HG03432 (cell line): ENCODE measurements at regions not wholly inside any gene's neighbourhood (a gene's known extent, or its start where the extent isn't known, plus 50 kb on each side); places are given as distances from the start of the nearest gene placed in this dataset.

Source experiments
- ATAC-seq: cut with Tn5 transposase; IDR thresholded peaks from one replicate; pipeline ENCODE4 v1.9.1; 2021; ENCODE audit warnings: mild to moderate bottlenecking, moderate library complexity; ENCODE audit not compliant: unreplicated experiment

- no peak for ATAC-seq
Measured at GRCh38 chrX:10893976-10894375, 217.2 kb upstream of the HCCS start.

GRCh38 chrX:10897768-10898167 lies 213.4 kb upstream of the HCCS start:
- no peak for ATAC-seq

GRCh38 chrX:10900585-10901289 lies 210.4 kb upstream of the HCCS start:
- no peak for ATAC-seq

GRCh38 chrX:10901290-10901633 lies 209.9 kb upstream of the HCCS start:
- ATAC-seq = no peak

- ATAC-seq = no peak
Measured at GRCh38 chrX:10902001-10902400, 209.1 kb upstream of the HCCS start.

GRCh38 chrX:10903523-10903922 lies 207.6 kb upstream of the HCCS start:
- no peak for ATAC-seq

- ATAC-seq = no peak
Measured at GRCh38 chrX:10904220-10904619, 206.9 kb upstream of the HCCS start.

- no peak for ATAC-seq
Measured at GRCh38 chrX:10906866-10907265, 204.3 kb upstream of the HCCS start.

GRCh38 chrX:10922159-10922558 lies 189.0 kb upstream of the HCCS start:
- ATAC-seq = no peak

GRCh38 chrX:10922835-10923234 lies 188.3 kb upstream of the HCCS start:
- ATAC-seq = no peak

GRCh38 chrX:10923466-10923865 lies 187.7 kb upstream of the HCCS start:
- ATAC-seq = no peak

- no peak for ATAC-seq
Measured at GRCh38 chrX:10926404-10926803, 184.7 kb upstream of the HCCS start.

GRCh38 chrX:10926891-10927290 lies 184.2 kb upstream of the HCCS start:
- no peak for ATAC-seq

- ATAC-seq = no peak
Measured at GRCh38 chrX:10929747-10930146, 181.4 kb upstream of the HCCS start.

- no peak for ATAC-seq
Measured at GRCh38 chrX:10930151-10930550, 181.0 kb upstream of the HCCS start.

GRCh38 chrX:10931976-10932375 lies 179.2 kb upstream of the HCCS start:
- no peak for ATAC-seq

GRCh38 chrX:10932842-10933440 lies 178.2 kb upstream of the HCCS start:
- no peak for ATAC-seq

GRCh38 chrX:10935501-10935900 lies 175.6 kb upstream of the HCCS start:
- ATAC-seq = no peak

- ATAC-seq = no peak
Measured at GRCh38 chrX:10936976-10937375, 174.2 kb upstream of the HCCS start.

GRCh38 chrX:10938365-10938923 lies 172.7 kb upstream of the HCCS start:
- no peak for ATAC-seq

- no peak for ATAC-seq
Measured at GRCh38 chrX:10939424-10939823, 171.7 kb upstream of the HCCS start.

GRCh38 chrX:10944136-10944885 lies 166.8 kb upstream of the HCCS start:
- ATAC-seq = no peak
